ENCODE measurements at regions not wholly inside any gene's neighbourhood (a gene's known extent, or its start where the extent isn't known, plus 50 kb on each side); places are given as distances from the start of the nearest gene placed in this dataset.

- no peak overlapping the region for H3K4me3 ChIP-seq
- H3K27ac ChIP-seq: no peak overlapping the region
- FAIRE-seq (no peak), ATAC-seq (no peak), DNase-seq (ENCODE audit: low read depth in 1 of 2, low spot score in 1 of 2) (no peak)
- POLR2A ChIA-PET: no interaction called here
- no peak for TF ChIP-seq ATOH8 (CRISPR knock-in tag; IDR thresholded peaks at IDR 0.05; ENCODE audit: low read depth)
- TF ChIP-seq FOSL2 (IDR thresholded peaks at IDR 0.05): no peak
- no peak for TF ChIP-seq FOSL2 (CRISPR knock-in tag; IDR thresholded peaks at IDR 0.05)
- no peak for TF ChIP-seq RAD21 (conservative IDR thresholded peaks at IDR 0.05 in 1 of 2, IDR thresholded peaks at IDR 0.05 in 1 of 2)
- no peak for TF ChIP-seq FOXS1 (CRISPR knock-in tag; IDR thresholded peaks at IDR 0.05)
- TF ChIP-seq ESRRA (IDR thresholded peaks at IDR 0.05; ENCODE audit: borderline replicate concordance, low read length): no peak
- no peak for TF ChIP-seq SREBF2 (IDR thresholded peaks at IDR 0.05)
- TF ChIP-seq NFE2L2 (conservative IDR thresholded peaks at IDR 0.05; ENCODE audit: low read length): no peak
- TF ChIP-seq CBX2 (IDR thresholded peaks at IDR 0.05; ENCODE audit: borderline replicate concordance, low read depth): no peak
- no peak for TF ChIP-seq POLR2AphosphoS2 (conservative IDR thresholded peaks at IDR 0.05; ENCODE audit: low read length)
- TF ChIP-seq HDAC2 (IDR thresholded peaks at IDR 0.05): no peak
- TF ChIP-seq ZSCAN20 (CRISPR knock-in tag; IDR thresholded peaks at IDR 0.05): no peak
- no peak for TF ChIP-seq E2F6 (IDR thresholded peaks at IDR 0.05; ENCODE audit: borderline replicate concordance, low read depth)
- no peak for TF ChIP-seq POLR2A (IDR thresholded peaks at IDR 0.05; ENCODE audit: low read length)
- no peak for TF ChIP-seq HOXB5 (CRISPR knock-in tag; IDR thresholded peaks at IDR 0.05)
- no peak for TF ChIP-seq HES2 (IDR thresholded peaks at IDR 0.05)
- no peak for TF ChIP-seq KDM5A (IDR thresholded peaks at IDR 0.05)
- no peak for TF ChIP-seq EHMT2 (IDR thresholded peaks at IDR 0.05; ENCODE audit: low read depth)
- no peak for TF ChIP-seq MYC (IDR thresholded peaks at IDR 0.05; ENCODE audit: borderline replicate concordance, low read length)
- H3K4me1 ChIP-seq: no peaks in the 10 kb centered on the region
- no peaks in the 10 kb centered on the region for H3K9me3 ChIP-seq
- CTCF ChIA-PET: no interaction called here
- WGBS (ENCODE audit: missing lambda C conversion rate): 6% methylated on average over 6 of the region's 7 CpGs
- H3K4me2 ChIP-seq: no peak overlapping the region
These were observed 514.7 kb upstream of the CDH7 start for GRCh38 chr18:65235966-65236624.

GRCh38 chr18:65230311-65230710 is 520.5 kb upstream of the CDH7 start:
- ATAC-seq: no peak
- ChIA-PET CTCF (no interaction called here), POLR2A (no interaction called here)
- WGBS (ENCODE audit: missing lambda C conversion rate): 41% methylated on average over 4 of the region's 4 CpGs
- Histone ChIP-seq H3K4me1 (no peaks in the 10 kb centered on the region), H3K4me2 (no peak overlapping the region), H3K27ac (no peak overlapping the region), H3K9me3 (no peaks in the 10 kb centered on the region), H3K4me3 (no peak overlapping the region)
- FAIRE-seq: no peak
- DNase-seq (ENCODE audit: low read depth in 1 of 2, low spot score in 1 of 2): no peak
- TF ChIP-seq BHLHE40 (IDR thresholded peaks at IDR 0.05; ENCODE audit: low read depth, low read length) (no peak), REST (IDR thresholded peaks at IDR 0.05) (no peak), FOSL2 (IDR thresholded peaks at IDR 0.05) (no peak), FOSL2 (CRISPR knock-in tag; IDR thresholded peaks at IDR 0.05) (no peak), MAX (IDR thresholded peaks at IDR 0.05) (no peak), RCOR1 (IDR thresholded peaks at IDR 0.05; ENCODE audit: low read depth, low read length) (no peak)
